HEK293T (cell line): ENCODE measurements at regions not wholly inside any gene's neighbourhood (a gene's known extent, or its start where the extent isn't known, plus 50 kb on each side); places are given as distances from the start of the nearest gene placed in this dataset.

Experiments
- CTCF ChIA-PET: fragments of 350-600 bp; formaldehyde crosslinking; extraction: SDS; loops from one replicate; lab custom pipeline; 2021; ENCODE audit warnings: antibody characterized with exemption, inconsistent platforms; lab: Yijun Ruan, JAX
- POLR2A ChIA-PET: fragments of 350-600 bp; formaldehyde crosslinking; extraction: SDS; loops from one replicate; lab custom pipeline; 2020; ENCODE audit warnings: antibody characterized with exemption, inconsistent platforms; lab: Yijun Ruan, JAX
- DNase-seq: peaks from one replicate; pipeline ENCODE4 v3.0.0; 2012; ENCODE audit warnings: mixed read lengths; ENCODE audit errors: extremely low spot score
- ARNT ChIP-seq: fragments of 450-650 bp; IDR thresholded peaks from 2 replicates; pipeline ENCODE4 v1.6.1; 2017; ENCODE audit warnings: mild to moderate bottlenecking
- BHLHE40 ChIP-seq: fragments of 450-650 bp; IDR thresholded peaks from 2 replicates; pipeline ENCODE4 v1.6.1; 2016; ENCODE audit warnings: mild to moderate bottlenecking, moderate library complexity, borderline replicate concordance
- CTBP1 ChIP-seq: fragments of 450-650 bp; IDR thresholded peaks from 2 replicates; pipeline ENCODE4 v1.6.1; 2016; ENCODE audit warnings: borderline replicate concordance
- ELF4 ChIP-seq: fragments of 450-650 bp; IDR thresholded peaks from 2 replicates; pipeline ENCODE4 v1.6.1; 2017; ENCODE audit warnings: antibody characterized with exemption
- FOXA1 ChIP-seq: fragments of 450-650 bp; IDR thresholded peaks from 2 replicates; pipeline ENCODE4 v1.6.1; 2016; ENCODE audit warnings: mild to moderate bottlenecking
- FOXK2 ChIP-seq: fragments of 450-650 bp; IDR thresholded peaks from 2 replicates; pipeline ENCODE4 v1.6.1; 2016; ENCODE audit warnings: mild to moderate bottlenecking
- FOXM1 ChIP-seq: fragments of 450-650 bp; IDR thresholded peaks from 2 replicates; pipeline ENCODE4 v1.6.1; 2017; ENCODE audit warnings: mild to moderate bottlenecking, borderline replicate concordance
- HDGF ChIP-seq: fragments of 450-650 bp; IDR thresholded peaks from 2 replicates; pipeline ENCODE4 v1.6.1; 2017; ENCODE audit warnings: antibody characterized with exemption, borderline replicate concordance
- L3MBTL2 ChIP-seq: fragments of 450-650 bp; conservative IDR thresholded peaks from 2 replicates; pipeline ENCODE4 v1.6.1; 2016; ENCODE audit warnings: mild to moderate bottlenecking
- LEF1 ChIP-seq: fragments of 450-650 bp; IDR thresholded peaks from 2 replicates; pipeline ENCODE4 v1.6.1; 2017; ENCODE audit warnings: mild to moderate bottlenecking, borderline replicate concordance
- NFRKB ChIP-seq: fragments of 450-650 bp; IDR thresholded peaks from 2 replicates; pipeline ENCODE4 v1.6.1; 2016; ENCODE audit warnings: mild to moderate bottlenecking, moderate library complexity
- SP1 ChIP-seq: fragments of 450-650 bp; IDR thresholded peaks from 2 replicates; pipeline ENCODE4 v1.6.1; 2017
- SUZ12 ChIP-seq: fragments of 450-650 bp; IDR thresholded peaks from 2 replicates; pipeline ENCODE4 v1.6.1; 2016; ENCODE audit warnings: mild to moderate bottlenecking
- TARDBP ChIP-seq: fragments of 450-650 bp; IDR thresholded peaks from 2 replicates; pipeline ENCODE4 v1.6.1; 2016
- ZNF384 ChIP-seq: fragments of 450-650 bp; IDR thresholded peaks from 2 replicates; pipeline ENCODE4 v1.6.1; 2016
- TF ChIP-seq, protein P1 (sequence below): fragments of 450-650 bp; IDR thresholded peaks from 2 replicates; pipeline ENCODE4 v1.6.1; 2016

DNA sequence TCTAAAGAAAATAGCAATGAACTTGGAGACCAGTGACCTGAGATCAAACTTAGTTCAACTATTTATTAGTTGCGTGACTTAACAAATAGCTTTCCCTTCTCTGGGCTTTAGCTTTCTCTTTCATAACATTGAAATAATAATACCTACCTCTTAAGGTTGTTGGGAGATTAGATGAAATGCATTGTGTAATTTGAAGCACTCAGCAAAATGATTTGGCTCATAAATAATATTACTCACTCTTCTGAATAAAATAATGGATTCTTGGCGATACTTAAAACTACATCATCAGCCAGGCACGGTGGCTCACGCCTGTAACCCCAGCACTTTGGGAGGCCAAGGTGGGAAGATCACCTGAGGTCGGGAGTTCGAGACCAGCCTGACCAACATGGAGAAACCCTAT is 556.2 kb upstream of the JARID2 start:
- ChIA-PET CTCF (no interaction called here), POLR2A (no interaction called here)
- TF ChIP-seq, protein P1, sequence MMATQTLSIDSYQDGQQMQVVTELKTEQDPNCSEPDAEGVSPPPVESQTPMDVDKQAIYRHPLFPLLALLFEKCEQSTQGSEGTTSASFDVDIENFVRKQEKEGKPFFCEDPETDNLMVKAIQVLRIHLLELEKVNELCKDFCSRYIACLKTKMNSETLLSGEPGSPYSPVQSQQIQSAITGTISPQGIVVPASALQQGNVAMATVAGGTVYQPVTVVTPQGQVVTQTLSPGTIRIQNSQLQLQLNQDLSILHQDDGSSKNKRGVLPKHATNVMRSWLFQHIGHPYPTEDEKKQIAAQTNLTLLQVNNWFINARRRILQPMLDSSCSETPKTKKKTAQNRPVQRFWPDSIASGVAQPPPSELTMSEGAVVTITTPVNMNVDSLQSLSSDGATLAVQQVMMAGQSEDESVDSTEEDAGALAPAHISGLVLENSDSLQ, result no peak
- no peak for TF ChIP-seq FOXK2
- TF ChIP-seq SP1, result no peak
- no peak for DNase-seq

DNA sequence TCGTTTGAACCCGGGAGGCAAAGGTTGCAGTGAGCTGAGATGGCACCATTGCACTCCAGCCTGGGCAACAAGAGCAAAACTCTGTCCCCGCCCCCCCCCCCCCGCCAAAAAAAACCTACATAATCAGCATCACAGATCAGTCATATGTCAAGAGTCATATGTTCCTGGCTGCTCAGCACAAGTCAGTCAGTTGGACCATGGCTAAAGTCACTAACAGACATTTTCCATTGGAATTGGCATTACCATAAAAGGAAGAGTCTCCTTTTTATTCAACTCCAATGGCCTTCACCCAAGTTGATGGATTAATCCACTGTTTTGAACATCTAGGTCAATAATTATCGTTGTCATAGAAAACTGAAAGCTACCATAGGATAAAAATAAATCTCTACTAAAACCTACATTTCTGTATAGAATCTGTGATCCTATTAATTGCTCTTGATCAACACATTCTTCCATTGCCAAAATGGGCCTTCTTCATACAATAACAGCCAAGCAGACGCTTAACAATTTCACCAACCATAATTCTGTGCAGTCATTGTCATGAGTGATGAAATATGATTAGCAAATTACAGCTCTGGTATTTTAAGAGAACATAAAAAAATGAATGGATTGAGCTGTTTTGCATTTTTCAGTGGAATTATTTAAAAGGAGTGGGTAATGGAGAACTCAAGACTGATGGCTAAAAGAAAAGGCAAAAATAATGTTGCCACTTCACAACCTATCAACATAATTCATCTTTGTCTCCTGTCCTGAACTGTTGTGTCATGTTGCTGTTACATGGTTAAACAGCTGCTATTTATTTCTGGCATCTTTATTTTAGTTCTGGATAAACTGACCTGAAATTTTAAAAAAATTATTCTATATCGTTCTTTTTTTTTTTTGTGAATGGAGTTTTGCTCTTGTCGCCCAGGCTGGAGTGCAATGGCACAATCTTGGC is 555.5 kb upstream of the JARID2 start:
- CTCF ChIA-PET, result interaction anchor here (0.6 kb wide), 1 partner anchor 698 kb away, joined by 3 read pairs; no protein-coding TSS in a partner anchor

DNA sequence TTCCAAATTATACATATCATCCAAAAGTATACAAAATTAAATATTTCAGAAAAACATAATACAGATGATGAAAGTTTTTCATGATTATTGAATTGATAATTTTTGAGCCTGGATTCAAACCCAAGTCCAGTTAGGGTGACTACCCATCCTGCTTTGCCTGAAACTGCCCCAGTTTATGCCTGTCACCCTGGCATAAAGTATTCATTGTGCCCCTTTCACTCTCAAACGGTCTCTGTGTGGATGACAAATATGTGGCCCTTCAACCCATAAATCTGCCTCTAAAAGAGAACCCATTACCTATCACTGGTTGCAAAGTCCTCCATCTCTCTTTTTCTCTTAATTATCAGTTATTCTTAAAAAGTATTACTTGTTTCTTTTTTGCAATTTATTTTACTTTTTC is 553.7 kb upstream of the JARID2 start:
- no peak for DNase-seq
- CTCF ChIA-PET, result no interaction called here
- POLR2A ChIA-PET, result no interaction called here
- TF ChIP-seq SUZ12, result no peak
- TF ChIP-seq, protein P1, result no peak
- TF ChIP-seq L3MBTL2, result no peak
- TF ChIP-seq HDGF, result no peak
- TF ChIP-seq ELF4, result no peak
- no peak for TF ChIP-seq CTBP1
- no peak for TF ChIP-seq LEF1
- TF ChIP-seq FOXM1, result no peak
- no peak for TF ChIP-seq ZNF384
- no peak for TF ChIP-seq BHLHE40

More for the DNA sequence above, 555.5 kb upstream of the JARID2 start:
- POLR2A ChIA-PET, result no interaction called here
- TF ChIP-seq LEF1 (no peak), SP1 (no peak)
- no peak for DNase-seq

DNA sequence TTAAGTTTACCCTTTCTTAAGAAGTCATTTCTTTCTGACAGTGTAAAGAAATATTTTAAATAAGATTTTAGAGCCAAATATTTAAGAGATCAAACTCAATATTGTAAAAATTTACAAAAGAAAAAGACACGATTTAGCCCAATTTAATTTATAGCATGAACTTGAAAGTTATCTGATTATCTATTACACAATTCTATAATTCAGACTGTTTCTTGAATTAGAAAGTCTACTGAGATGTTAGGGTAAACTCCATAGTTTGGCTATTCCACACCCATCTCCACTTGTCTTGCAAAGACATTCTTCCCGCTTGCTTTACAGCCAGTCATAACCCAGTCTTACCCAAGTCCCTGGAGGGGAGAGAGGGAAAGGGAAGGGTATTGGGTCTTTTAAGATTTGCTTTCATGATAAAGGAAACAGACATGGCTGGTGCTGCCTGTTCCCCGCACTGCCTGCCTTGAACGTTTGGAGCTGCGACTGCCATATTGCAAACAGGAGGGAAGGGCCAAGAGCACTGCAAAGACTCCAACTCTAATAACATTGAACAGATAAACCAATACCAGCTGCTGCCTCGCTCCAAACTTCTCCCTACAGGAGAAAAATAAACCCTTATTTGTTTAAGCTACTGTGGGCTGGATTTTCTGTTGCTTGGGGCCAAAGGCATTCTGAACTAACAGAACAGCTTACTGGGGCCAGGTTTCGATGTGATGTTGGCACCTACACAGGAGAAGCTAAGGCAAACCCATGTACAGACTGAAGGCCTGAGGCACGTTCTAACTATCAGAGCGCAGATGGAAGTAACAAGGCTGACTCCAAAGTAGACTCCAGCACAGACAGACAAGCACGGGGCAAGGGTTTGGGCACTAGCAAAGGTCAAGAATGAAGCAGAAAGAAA is 552.3 kb upstream of the JARID2 start:
- TF ChIP-seq L3MBTL2, result no peak
- TF ChIP-seq BHLHE40, result no peak
- no peak for TF ChIP-seq HDGF
- no peak for TF ChIP-seq SUZ12
- TF ChIP-seq, protein P1, result no peak
- DNase-seq, result no peak
- CTCF ChIA-PET, result interaction anchor here (0.6 kb wide), 1 partner anchor 501 kb away, joined by 4 read pairs; no protein-coding TSS in a partner anchor
- POLR2A ChIA-PET, result no interaction called here

DNA sequence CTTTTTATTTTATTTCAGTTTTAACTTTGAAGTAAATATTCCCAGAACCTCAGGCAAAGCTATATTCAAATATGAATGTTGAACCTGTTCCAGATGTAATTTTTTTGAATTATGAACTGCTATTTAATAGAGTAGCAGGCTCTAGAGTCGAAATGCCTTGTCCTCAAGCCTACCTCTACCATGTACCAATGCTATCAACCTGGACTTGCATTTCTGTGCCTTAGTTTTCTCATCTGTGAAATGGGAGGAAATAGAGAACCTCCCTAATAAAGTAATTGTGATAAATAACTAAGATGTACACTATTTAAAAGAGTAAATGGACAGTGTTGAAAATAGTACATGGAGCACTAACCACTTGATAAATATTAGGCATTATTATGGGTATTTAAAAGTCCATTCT is 551.6 kb upstream of the JARID2 start:
- no peak for DNase-seq
- CTCF ChIA-PET, result no interaction called here
- TF ChIP-seq BHLHE40 (no peak), ELF4 (no peak), FOXA1 (no peak), SUZ12 (no peak), NFRKB (no peak), L3MBTL2 (no peak), HDGF (no peak), FOXK2 (no peak), LEF1 (no peak), ARNT (no peak), TARDBP (no peak)
- TF ChIP-seq, protein P1, result no peak
- POLR2A ChIA-PET, result no interaction called here

DNA sequence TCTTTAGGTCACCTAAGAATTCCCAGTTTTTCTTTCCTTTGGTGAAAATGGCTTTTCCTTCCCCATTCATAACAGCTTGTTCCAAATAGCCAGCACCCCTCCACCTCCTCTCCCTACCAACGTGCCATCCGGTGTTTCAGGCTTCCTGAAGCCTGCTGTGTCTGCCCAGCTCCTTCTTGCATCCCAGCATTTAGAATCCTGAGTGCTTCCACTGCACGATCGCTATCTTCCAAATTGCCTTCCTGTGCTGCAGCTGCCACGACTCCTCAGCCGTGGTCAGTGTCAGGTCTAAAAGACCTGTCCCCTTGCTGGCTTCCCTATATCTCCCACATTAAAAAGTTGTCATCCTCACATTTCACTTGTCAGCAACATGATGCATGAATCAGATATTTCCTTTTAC is 550.3 kb upstream of the JARID2 start:
- no peak for DNase-seq
- TF ChIP-seq L3MBTL2 (no peak), SUZ12 (no peak), ARNT (no peak), TARDBP (no peak), BHLHE40 (no peak), ZNF384 (no peak), FOXK2 (no peak), LEF1 (no peak), FOXA1 (no peak), FOXM1 (no peak), ELF4 (no peak), CTBP1 (no peak), HDGF (no peak), SP1 (no peak)
- TF ChIP-seq, protein P1, result no peak
- ChIA-PET POLR2A (no interaction called here), CTCF (no interaction called here)
